GM18511 (cell line): ENCODE measurements at regions not wholly inside any gene's neighbourhood (a gene's known extent, or its start where the extent isn't known, plus 50 kb on each side); places are given as distances from the start of the nearest gene placed in this dataset.
"Not testable (repeated sequence)": the region's sequence is repeated elsewhere in the genome, so short reads cannot be mapped to it uniquely, and the experiment has no call there.

Experiments
- ATAC-seq: cut with Tn5 transposase; IDR thresholded peaks from one replicate; pipeline ENCODE4 v1.9.1; 2021; ENCODE audit warnings: mild to moderate bottlenecking, moderate library complexity; ENCODE audit not compliant: unreplicated experiment

DNA sequence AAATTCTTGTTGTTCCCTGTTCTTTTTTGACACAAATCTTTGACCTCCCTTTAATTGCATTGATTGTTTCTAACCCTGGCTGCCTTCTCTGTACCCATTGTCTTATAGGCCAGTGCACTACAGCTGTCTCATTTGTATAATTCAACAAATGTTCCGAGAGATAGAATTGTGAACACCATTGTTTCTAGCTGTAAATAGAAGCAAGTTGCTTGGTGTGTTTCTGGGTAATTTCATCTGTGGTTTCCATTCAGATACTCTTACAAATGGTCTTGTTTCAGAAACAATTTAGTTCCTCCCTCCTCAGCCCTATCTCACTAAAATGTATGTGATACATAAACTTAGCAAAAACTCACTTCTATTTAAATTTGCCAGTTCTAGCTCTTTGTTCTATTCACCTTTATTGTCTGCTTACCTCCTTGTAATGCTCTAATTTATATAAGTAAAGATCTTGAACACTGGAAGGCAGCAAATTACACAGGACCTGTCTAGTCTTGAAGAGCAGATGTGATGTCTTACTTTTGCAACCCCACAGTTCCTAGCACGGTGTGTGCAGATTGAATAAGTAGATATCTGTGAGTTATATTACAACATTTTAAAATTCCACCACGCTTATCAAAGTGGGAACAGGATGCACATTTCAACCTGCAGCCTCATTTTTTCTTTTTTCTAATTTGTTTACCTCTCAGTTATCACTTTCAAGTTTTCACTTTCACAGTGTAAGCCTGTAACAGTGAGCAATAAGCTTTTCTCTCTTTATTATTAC is 515.6 kb upstream of the ZP4 start:
- ATAC-seq = no peak

DNA sequence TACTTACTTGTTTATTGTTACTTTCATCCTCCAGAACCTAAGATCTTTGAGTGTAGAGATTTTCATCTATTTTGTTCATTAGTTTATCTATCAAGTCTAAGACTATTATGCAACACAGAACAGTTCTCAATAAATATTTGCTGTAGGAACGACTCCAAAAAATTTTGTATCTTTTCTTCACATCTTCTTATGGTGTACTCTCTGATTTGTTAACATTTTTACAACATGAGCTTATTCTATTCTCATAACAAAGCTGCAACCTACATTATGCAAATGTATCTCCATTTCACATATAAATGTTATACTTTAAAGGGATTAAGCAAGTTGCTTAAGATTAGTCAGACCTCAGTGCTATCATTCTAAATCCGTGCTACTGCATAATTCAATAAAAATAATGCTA is 514.2 kb upstream of the ZP4 start:
- no peak for ATAC-seq

DNA sequence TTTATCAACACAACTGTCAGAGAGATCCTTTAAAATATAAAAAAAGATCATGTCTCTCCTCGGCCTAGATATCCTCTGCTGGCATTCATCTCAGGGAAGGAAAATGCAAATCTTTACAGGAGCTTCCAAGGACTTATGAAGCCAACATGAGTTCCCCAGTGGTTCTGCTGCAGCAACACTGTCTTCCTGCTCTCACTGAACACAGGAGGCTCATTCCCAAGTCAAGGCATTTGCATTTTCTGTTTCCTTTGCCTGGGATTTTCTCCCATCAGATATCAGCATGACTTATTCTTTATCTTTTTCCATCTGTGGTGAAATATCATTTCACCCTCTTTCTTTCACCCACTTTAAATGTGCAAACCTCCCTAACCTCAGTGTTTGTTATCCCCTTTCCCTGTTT is 513.8 kb upstream of the ZP4 start:
- no peak for ATAC-seq

DNA sequence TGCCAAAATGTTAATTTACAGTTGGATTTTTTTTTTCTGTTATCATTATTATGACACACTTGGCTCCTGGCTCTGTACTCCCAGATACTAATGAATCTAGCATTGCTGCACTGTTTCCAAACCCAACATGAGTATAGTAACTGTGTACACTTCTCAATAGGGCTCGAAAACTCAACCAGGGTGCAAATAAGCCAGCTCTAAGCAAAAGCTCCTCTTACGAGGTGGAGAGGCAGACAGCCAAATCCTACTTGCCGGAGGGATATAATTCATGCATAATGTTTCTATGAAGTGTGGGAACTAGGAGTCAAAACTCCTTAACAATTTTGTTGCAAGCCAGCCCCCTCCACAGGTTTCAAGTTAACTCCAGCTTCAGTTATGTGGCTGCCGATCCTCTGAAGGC is 510.4 kb upstream of the ZP4 start:
- no peak for ATAC-seq

DNA sequence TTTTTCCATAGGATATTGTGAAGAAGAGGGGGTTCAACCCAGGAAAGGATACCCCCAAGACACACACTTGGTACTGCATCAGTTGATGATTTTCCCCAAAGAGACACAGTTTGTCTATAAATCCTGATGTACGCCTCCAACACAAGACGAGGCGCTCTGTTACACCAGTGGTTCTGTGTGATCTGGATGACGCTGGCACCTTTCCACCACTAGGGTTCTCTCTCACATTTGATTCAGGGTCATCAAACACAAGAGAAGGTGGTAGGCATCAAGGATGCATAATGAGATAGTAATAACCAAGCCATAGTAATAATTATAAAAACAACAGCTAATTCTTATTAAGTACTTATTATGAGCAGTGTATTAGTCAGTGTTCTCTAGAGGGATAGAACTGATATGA is 508.8 kb upstream of the ZP4 start:
- ATAC-seq = no peak

DNA sequence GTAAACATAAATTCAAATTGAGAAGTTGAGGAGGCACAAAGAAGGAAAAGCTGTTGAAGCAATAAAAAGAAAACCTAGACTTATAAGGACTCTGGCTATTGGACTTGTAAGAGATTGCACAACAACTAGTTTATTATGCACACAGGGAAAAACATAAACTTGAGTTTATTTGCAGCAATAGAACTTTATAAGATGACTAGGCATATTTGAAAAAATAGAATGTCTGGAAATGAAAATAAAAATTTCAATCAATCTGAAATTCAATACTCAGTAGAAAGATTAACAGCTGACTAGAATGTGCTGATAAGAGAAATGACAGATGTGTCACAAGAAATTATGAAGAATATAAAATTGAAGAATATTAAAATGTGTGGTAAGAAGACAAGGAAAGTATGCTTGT is 505.4 kb upstream of the ZP4 start:
- ATAC-seq = no peak

DNA sequence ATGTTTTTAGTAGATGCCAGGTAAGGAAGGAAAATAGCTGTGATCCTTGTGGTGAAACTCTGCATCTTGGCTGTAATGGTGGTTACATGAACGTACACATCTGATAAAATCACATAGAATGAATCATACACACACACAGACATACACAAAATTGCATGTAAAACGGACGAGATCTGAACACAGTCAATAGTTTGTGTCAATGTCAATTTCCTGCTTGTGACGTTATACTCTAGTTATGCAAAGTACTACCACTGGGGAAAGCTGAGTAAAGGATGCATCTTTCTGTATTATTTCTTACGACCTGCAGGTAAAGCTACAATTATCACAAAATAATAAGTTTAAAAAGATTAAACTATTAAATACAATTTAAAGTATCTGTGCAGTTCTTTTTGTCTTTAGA is 493.7 kb upstream of the ZP4 start:
- ATAC-seq = no peak

DNA sequence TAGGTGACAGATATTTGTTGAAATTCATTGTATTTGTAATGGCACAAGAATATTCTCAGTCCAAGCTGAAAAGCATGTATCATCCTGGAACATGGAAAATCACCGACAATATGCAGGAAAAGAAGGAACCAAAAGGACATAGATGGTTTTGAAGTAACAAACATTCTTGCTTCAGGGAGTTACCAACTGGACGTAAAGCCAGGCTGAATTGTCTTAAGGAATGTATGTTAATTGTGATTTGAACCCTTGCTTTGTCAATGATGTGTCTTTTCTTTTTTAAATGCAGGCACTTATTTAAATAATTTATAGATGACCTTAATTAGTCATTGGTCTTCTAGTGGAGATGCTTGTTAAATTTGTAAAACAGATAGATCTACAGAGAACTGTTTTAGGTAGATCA is 489.4 kb upstream of the ZP4 start:
- ATAC-seq = no peak

DNA sequence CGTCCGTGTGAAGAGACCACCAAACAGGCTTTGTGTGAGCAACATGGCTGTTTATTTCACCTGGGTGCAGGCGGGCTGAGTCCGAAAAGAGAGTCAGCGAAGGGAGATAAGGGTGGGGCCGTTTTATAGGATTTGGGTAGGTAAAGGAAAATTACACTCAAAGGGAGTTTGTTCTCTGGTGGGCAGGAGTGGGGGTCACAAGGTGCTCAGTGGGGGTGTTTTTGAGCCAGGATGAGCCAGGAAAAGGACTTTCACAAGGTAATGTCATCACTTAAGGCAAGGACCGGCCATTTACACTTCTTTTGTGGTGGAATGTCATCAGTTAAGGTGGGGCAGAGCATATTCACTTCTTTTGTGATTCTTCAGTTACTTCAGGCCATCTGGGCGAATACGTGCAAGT is 488.7 kb upstream of the ZP4 start:
- not testable (repeated sequence) for ATAC-seq

DNA sequence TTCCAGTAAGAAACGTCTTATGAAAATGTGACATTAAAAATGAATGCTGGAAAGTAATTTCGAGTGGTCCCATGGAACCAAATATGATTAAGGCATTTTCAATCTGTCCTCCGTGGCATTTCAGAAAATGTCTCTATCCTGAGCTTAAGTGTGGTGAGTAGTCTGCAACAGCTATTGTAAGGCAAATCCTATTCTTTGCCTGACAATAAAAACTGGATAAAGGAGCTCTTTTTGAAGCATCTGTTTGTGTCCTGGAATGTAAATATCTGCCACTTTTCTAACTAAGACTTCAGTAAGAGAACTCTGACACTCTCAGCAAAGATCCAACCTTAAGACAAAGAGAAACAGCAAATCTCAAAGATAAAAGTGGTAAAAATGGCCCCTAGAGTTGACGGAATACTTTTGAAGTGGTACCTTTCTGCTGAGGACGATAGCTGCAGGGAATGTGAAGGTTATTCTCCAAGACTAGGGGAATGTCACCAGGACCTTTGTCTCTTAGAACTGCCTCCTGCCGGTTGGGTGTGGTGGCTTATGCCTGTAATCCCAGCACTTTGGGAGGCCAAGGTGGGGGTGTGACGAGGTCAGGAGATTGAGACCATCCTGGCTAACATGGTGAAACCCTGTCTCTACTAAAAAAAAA is 486.7 kb upstream of the ZP4 start:
- ATAC-seq = no peak

DNA sequence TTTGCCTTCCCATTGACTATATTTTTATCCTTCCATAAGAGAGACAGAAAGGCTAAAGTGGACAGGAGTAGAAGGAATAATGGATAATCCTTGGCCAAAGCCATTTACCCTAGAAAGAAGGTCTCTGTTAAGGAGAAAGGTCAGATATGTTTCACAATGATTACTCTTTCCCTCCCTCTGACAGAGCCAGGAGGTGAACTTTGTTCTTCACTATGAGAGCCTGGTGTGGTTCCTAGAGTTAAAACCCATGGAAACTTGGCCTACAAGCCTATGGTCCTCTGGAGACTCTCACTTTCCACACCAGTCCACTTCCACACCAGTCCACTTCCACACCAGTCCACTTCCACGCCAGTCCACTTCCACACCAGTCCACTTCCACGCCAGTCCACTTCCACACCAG is 479.9 kb upstream of the ZP4 start:
- ATAC-seq = no peak

DNA sequence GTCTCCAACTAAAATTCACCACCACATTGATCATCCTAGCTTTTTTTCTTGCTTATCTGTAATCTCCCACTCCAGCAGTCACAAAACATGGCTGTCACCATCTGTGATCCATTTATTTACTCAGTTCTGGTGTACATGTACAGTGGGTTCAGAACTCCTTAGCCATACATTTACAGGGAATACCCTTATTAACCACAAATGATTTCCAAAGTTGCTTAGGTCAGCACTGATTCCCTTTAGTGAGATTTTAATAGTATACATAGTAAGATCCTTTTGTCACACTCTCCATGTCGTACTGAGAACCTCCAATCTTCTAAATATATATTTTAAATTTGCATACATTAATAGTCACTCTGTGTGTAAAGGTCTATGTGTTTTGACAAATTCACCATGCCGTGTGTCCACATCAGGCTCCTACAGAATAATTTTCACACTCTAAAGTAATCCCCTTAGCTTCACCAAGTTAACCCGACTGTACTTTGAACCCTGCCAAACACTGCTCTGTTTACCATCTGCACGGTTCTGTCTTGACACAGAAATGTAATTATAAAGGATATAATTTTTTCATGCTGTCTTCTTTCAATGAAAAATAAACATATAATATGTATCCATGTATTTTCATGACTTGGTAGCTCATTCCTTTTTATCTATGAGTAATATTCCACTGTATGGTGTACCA is 473.6 kb upstream of the ZP4 start:
- ATAC-seq = no peak

DNA sequence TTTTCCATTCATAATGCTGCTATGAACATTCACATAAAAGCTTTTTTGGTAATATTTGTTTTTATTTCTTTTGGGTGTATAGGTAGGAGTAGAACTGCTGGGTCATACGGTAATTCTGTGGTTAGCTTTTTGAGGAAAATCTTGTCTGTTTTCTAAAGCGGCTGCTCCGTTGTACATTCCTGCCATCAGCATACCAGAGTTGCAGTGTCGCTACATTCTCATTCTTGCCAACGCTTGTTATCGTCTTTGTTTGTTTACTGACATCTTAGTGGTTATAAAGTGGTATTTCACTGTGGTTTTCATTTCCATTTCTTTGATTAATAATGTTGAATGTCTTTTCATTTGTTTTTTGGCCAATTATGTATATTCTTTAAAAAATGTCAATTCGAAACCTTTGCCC is 469.8 kb upstream of the ZP4 start:
- ATAC-seq = no peak

DNA sequence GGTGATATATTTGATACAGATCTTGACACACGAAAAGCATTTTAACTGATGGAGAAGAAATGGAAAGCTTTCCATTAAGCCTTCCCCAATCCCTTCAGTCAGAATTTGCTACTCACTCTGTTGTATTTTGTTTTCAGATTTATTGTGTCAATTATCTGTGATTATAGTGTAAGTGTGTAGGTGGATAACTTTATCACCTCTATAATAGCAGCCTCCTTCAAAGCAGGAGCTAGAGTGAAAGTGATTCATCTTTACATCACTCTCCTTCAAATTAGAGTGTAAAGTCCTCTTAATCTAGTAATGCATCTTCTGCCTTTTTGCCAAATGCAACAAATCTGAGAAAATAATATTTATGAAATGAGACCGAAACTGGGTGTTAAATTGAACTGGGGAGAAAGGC is 459.7 kb upstream of the ZP4 start:
- no peak for ATAC-seq

DNA sequence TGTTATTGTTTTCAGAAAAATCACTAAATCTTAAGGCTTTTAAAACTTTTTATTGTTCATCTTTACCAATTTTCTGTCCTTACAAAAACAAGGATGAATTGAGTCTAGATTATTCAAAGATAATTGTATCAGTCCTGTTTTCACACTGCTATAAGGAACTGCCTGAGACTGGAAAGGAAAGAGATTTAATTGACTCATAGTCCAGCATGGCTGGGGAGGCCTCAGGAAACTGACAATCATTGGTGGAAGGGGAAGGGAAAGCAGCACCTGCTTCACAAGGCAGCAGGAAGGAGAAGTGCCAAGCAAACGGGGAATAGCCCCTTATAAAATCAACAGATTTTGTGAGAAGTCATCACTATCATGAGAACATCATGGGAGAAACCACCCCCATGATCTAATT is 455.6 kb upstream of the ZP4 start:
- no peak for ATAC-seq

DNA sequence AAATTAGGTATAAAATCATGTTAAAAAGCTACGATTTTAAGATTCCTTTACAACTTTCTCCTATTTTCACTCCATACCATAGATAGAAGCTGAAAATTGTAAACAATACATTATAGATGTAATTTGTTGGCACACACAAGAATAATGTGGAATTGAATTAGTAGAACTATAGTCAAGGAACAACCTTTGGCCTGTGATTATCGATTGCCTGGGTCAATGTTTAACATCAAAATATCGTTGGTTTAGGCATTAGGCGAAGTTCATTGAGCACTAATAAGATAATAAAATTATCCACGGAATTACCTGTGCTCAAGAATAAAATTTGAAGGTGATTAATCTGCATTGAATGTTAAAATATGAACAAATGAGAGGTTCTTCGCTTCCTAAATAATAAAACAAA is 455.1 kb upstream of the ZP4 start:
- no peak for ATAC-seq

DNA sequence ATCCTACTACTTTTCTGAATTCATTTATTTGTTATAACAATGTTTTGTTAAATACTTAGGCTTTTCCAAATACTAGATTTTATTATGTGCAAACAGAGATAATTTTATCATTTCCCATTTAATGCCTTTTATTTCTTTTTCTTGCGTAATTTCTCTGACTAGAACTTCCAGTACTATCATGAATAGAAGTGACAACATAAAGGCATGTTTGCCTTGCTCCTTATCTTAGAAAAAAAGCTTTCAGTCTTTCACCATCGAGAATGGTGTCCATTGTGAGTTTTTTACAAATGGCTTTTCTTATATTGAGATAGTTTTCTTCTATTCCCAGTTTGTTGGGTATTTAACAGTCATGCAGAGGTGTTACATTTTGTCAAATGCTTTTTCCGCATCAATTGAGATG is 453.1 kb upstream of the ZP4 start:
- ATAC-seq = no peak

DNA sequence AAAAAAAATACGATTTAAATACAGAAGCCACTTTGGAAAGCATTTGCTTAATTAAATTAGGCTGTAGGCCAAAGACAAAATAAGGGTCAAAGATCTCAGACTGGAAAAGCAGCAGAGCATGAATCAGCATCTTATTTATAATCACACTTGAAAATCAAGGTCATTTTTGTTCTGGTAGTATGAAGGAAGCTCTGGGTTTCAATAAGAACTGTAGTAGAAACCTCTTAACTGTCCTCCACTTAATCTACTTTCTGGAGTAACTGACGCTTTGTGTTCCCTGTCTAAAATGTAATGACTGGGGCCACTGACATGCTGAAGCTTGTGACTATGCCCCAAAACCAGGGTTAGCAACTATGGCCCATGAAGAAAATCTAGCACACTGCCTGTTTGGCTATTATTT is 450.7 kb upstream of the ZP4 start:
- ATAC-seq = no peak

DNA sequence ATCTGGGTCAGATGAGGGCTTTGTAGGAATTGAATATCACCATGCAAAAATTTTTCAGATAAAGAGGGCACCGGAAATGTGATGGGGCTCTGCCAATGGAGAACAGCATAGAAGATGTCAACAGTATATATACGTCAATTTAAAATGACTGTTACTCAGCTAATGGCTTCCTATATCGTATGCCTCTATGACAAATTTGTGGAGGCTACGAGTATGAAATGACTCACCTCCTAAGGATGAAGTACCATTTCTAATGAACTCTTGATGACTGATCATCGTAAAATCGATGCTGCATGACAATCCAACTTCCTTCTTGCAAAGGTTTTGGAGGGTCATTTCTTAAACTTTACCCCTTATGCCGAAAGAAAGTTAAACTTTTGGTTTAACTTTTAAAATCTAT is 450.3 kb upstream of the ZP4 start:
- ATAC-seq = no peak

DNA sequence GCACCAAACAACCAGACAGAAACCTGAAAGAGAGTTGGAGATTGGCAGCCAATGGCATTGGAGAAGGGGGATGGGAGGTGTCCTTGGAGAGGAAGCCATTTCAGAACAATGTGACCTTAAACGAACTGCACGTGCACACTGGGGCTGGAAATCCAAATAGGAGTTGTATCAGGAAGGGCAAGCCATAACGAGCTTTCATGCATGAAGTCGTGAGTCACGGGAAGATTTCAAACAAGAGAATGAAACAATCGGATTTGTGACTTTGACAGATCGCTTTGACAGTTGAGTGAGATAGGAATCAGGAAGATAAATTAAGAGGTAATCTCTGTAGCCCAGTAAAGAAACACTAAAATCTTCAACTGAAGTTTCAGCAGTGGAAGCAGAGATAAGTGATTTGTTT is 445.8 kb upstream of the ZP4 start:
- no peak for ATAC-seq

DNA sequence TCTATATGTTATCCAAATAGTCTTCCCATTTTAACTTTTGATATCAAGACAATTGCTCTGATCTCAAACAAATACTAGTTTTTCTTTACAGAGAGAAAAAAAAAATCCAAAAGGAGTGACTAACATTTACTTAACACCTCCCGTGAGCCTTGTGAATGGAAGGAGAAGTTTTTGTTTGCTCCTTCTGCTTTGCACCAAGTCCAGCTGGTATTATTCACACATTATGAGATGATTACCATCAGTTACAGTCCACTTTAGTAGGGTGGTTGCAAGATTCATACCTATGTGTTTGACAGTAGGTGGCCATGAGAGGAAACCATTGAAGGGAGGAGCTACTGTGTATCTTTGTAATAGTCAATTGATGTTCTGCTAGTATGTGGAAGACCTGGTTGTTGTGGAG is 443.4 kb upstream of the ZP4 start:
- ATAC-seq = no peak

DNA sequence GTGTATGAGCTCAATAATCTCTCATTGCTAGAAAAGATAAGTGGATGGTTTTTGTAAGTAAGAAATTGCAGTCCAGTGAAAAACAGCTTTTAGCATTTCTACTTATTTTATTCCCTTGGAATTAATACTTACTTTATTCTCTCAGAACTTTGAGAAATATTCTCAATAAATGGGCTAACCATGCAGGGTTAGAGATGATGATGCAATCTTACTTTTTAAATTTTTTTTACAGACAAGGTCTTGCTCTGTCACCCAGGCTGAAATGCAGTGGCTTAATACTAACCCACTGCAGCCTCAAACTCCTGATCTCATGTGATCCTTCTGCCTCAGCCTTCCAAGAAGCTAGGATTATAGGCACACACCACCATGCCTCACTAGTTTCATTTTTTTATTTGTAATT is 440.8 kb upstream of the ZP4 start:
- ATAC-seq = no peak
